ENCODE measurements at regions not wholly inside any gene's neighbourhood (a gene's known extent, or its start where the extent isn't known, plus 50 kb on each side); places are given as distances from the start of the nearest gene placed in this dataset.

DNA sequence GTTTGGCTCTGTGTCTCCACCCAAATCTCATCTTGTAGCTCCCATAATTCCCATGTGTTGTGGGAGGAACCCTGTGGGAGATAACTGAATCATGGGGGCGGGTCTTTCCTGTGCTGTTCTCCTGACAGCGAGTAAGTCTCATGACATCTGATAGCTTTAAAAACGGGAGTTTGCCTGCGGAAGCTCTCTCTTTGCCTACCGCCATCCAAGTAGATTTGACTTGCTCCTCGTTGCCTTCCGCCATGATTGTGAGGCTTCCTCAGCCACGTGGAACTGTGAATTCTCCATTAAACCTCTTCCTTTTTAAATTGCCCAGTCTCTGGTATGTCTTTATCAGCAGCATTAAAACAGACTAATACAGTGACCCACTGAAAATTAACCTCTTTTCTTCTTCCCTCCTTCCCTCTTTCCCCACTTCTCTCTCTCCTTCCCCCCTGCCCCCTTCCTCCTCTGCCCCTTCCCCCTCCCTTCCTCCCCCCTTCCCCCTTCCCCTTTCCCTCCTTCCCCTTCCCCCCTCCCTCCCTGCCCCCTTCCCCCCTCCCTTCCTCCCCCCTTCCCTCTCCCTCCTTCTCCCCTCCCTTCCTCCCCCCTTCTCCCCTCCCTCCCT is 818.8 kb downstream of the SLC4A3 start:
- no peak for TF ChIP-seq CTCF (IDR thresholded peaks at IDR 0.05)
- no peak for TF ChIP-seq POLR2A (IDR thresholded peaks at IDR 0.05)
